GM12873 (cell line): ENCODE measurements at regions not wholly inside any gene's neighbourhood (a gene's known extent, or its start where the extent isn't known, plus 50 kb on each side); places are given as distances from the start of the nearest gene placed in this dataset.

Source experiments
- CTCF ChIP-seq: IDR thresholded peaks from 2 replicates; pipeline ENCODE4 v1.5.1; 2012; ENCODE audit warnings: low read depth, mild to moderate bottlenecking, moderate library complexity, low read length, control low read depth; ENCODE audit not compliant: insufficient read depth; ENCODE audit errors: missing control alignments

- no peak for TF ChIP-seq CTCF
These were observed 71.2 kb downstream of the C9orf50 start for GRCh38 chr9:129549684-129550083.

DNA sequence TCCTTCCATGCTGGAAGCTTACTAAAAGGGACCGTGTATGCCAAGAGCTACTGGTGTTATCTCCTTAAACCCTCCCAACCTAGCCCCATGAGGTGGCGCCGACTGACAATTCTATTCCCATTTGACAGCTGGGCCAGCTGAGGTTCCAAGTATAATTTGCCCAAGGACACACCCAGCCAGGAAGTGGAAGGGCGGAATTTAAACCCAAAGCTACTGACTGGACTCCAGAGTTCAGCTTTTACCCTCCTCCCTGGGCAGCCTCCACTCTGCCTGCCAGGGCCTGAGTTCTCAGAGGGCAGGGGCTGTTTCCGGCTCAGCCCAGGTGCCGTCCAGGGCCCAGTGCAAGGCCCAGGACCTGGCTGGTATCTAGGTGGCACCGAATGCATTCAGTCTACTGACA, 71.8 kb downstream of the C9orf50 start:
- TF ChIP-seq CTCF, result no peak

- TF ChIP-seq CTCF, result no peak
These were observed 72.2 kb downstream of the C9orf50 start for GRCh38 chr9:129548571-129549135.

DNA sequence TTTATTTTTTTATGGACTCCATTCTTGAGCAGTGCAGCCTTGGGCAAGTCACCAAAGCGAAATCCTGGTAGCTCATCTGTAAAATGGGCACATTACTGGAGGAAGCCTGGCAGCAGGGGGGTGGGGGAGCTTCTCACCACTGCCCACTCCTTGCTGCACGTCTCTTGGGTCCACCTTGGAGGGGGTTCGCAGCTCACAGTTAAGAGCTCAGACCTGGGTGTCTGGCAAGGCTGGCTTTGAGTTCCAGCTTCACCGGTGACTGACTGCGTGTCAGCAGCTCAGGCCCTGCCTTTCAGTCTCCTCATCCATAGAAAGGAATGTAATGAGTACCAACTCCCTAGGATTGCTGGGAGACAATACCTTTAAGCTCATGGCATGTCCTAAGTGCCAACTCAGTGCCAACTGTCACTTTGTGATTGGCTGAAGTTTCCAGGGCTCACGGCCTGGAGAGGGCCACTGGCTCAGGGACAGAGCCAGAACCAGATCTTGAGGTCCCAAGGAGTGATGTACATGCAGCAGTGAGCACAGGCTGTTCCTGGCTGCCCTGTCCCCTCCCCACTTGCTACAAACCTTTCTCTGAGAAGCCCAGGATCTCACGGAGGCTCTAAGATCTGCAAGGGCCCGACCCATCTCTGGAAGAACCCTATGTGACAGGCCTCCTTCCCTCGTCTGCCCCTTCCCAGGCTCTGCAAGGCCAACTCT, 72.9 kb downstream of the C9orf50 start:
- no peak for TF ChIP-seq CTCF

DNA sequence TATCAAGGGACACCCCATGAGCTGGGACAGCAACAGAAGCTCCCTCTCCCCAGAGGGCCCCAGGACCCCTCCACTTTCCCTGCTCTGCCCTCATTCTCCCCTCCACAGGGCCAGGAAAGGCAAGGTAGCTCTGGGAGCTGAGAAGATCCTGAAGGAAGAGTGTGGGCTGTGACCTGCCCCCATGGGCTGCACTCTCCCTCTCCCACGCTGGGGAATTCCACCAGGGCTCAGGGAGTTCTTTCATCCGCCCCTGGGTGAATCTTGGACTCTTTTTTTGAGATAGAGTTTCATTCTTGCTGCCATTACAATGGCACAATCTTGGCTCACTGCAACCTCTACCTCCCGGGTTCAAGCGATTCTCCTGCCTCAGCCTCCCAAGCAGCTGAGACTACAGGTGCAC, 73.8 kb downstream of the C9orf50 start:
- no peak for TF ChIP-seq CTCF

- TF ChIP-seq CTCF, result no peak
These were observed 76.1 kb downstream of the C9orf50 start for GRCh38 chr9:129544761-129545160.

- TF ChIP-seq CTCF, result no peak
These were observed 78.2 kb downstream of the C9orf50 start for GRCh38 chr9:129542741-129543140.
